Ishikawa (cell line): ENCODE measurements at regions not wholly inside any gene's neighbourhood (a gene's known extent, or its start where the extent isn't known, plus 50 kb on each side); places are given as distances from the start of the nearest gene placed in this dataset.

Experiments
- FOXM1 ChIP-seq: IDR thresholded peaks from 2 replicates; pipeline ENCODE4 v1.6.1; 2012; ENCODE audit warnings: low read depth, borderline replicate concordance
- RAD21 ChIP-seq: IDR thresholded peaks from 2 replicates; pipeline ENCODE4 v1.6.1; 2012; ENCODE audit warnings: low read depth
- REST ChIP-seq: IDR thresholded peaks from 2 replicates; pipeline ENCODE4 v1.6.1; 2012; ENCODE audit warnings: low read depth, mild to moderate bottlenecking
- YY1 ChIP-seq: IDR thresholded peaks from 2 replicates; pipeline ENCODE4 v1.6.1; 2012; ENCODE audit warnings: low read depth

DNA sequence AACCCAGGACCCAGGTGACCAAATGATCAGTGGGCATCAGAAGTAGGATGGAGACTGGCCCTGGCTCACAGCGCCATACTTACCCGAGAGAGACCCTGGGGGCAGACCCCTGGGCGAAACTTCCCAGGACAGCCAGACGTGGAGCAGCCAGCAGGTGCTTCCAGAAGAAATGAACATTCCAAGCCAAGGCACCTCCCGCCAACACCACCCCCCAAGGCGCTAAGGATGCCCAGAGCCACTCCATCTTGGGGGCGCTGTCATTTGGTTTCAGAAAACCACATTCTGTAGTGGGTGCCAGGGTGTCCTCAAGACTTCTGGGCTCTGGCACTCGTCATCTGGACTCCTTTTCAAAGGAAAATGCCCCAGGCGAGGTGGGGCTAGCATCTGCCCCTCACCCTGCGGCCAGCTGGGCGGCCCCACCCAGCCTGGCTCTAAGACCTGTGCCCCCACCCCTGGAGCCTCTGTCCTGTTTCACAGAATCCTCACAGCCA, 98.8 kb downstream of the RIPK4 start:
- no peak for TF ChIP-seq YY1
- TF ChIP-seq FOXM1 = no peak
- TF ChIP-seq REST = no peak
- no peak for TF ChIP-seq RAD21
